Fibroblast of lung (primary cell): ENCODE measurements at regions not wholly inside any gene's neighbourhood (a gene's known extent, or its start where the extent isn't known, plus 50 kb on each side); places are given as distances from the start of the nearest gene placed in this dataset.

ENCODE experiments used
- EZH2 ChIP-seq: IDR thresholded peaks from 2 replicates; pipeline ENCODE4 v1.5.1; 2012; ENCODE audit warnings: low read length, control low read depth, mild to moderate bottlenecking; ENCODE audit errors: missing control alignments
- TF ChIP-seq, protein P1 (sequence below), 2 donors: IDR thresholded peaks in 1 of 2; conservative IDR thresholded peaks in 1 of 2; 1 replicate in 1 of 2; 2 replicates in 1 of 2; pipeline ENCODE4 v1.5.1; 2011 to 2012; ENCODE audit warnings: low read length in 2 of 2, control low read depth in 1 of 2, inconsistent platforms in 1 of 2, low read depth in 1 of 2, mild to moderate bottlenecking in 1 of 2

DNA sequence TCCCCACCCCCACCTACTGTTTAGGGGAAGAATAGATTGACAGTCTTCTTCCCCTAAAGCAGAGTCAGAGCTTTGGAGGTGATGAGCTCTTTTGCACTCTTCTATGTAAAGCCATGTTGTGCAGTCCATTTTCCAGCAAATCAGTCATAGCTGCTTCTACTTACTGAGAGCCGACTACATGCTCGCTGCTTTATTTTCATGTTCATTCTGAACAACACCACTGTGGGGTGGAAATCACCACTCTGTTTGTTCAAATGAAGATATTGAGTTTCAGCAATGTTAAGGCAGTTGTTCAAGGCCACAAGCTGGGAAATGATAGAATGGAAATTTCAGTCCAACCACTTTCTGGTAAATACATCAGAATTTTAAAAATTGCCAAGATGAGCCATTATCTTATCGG is 88.3 kb downstream of the INSIG2 start:
- TF ChIP-seq, protein P1, sequence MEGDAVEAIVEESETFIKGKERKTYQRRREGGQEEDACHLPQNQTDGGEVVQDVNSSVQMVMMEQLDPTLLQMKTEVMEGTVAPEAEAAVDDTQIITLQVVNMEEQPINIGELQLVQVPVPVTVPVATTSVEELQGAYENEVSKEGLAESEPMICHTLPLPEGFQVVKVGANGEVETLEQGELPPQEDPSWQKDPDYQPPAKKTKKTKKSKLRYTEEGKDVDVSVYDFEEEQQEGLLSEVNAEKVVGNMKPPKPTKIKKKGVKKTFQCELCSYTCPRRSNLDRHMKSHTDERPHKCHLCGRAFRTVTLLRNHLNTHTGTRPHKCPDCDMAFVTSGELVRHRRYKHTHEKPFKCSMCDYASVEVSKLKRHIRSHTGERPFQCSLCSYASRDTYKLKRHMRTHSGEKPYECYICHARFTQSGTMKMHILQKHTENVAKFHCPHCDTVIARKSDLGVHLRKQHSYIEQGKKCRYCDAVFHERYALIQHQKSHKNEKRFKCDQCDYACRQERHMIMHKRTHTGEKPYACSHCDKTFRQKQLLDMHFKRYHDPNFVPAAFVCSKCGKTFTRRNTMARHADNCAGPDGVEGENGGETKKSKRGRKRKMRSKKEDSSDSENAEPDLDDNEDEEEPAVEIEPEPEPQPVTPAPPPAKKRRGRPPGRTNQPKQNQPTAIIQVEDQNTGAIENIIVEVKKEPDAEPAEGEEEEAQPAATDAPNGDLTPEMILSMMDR (conservative IDR thresholded peaks at IDR 0.05 in 1 of 2, IDR thresholded peaks at IDR 0.05 in 1 of 2; ENCODE audit: low read depth in 1 of 2, low read length in 2 of 2): no peak
- TF ChIP-seq EZH2: no peak
